ENCODE measurements at regions not wholly inside any gene's neighbourhood (a gene's known extent, or its start where the extent isn't known, plus 50 kb on each side); places are given as distances from the start of the nearest gene placed in this dataset.

- DNase-seq (ENCODE audit: low read depth, low spot score): no peak
These were observed 332.0 kb downstream of the SPATA31D1 start for GRCh38 chr9:82320566-82320965.

GRCh38 chr9:82325907-82326306 lies 337.3 kb downstream of the SPATA31D1 start:
- DNase-seq (ENCODE audit: low read depth, low spot score): no peak

- no peak for DNase-seq (ENCODE audit: low read depth, low spot score)
These were observed 339.1 kb downstream of the SPATA31D1 start for GRCh38 chr9:82327641-82328040.

- no peak for DNase-seq (ENCODE audit: low read depth, low spot score)
These were observed 342.5 kb downstream of the SPATA31D1 start for GRCh38 chr9:82331079-82331478.

GRCh38 chr9:82332018-82332773 lies 343.6 kb downstream of the SPATA31D1 start:
- no peak for DNase-seq (ENCODE audit: low read depth, low spot score)

- DNase-seq (ENCODE audit: low read depth, low spot score): no peak
These were observed 344.2 kb downstream of the SPATA31D1 start for GRCh38 chr9:82332774-82333152.

GRCh38 chr9:82333671-82334070 lies 345.1 kb downstream of the SPATA31D1 start:
- DNase-seq (ENCODE audit: low read depth, low spot score): no peak

GRCh38 chr9:82334286-82334685 lies 345.7 kb downstream of the SPATA31D1 start:
- no peak for DNase-seq (ENCODE audit: low read depth, low spot score)

- no peak for DNase-seq (ENCODE audit: low read depth, low spot score)
These were observed 348.8 kb downstream of the SPATA31D1 start for GRCh38 chr9:82337351-82337750.

- DNase-seq (ENCODE audit: low read depth, low spot score): no peak
These were observed 353.5 kb downstream of the SPATA31D1 start for GRCh38 chr9:82342046-82342445.

GRCh38 chr9:82346040-82346439 lies 357.5 kb downstream of the SPATA31D1 start:
- DNase-seq (ENCODE audit: low read depth, low spot score): no peak

GRCh38 chr9:82353631-82354278 lies 365.2 kb downstream of the SPATA31D1 start:
- no peak for DNase-seq (ENCODE audit: low read depth, low spot score)

- DNase-seq (ENCODE audit: low read depth, low spot score): no peak
These were observed 365.7 kb downstream of the SPATA31D1 start for GRCh38 chr9:82354279-82354659.

GRCh38 chr9:82356131-82356530 lies 367.6 kb downstream of the SPATA31D1 start:
- no peak for DNase-seq (ENCODE audit: low read depth, low spot score)

- DNase-seq (ENCODE audit: low read depth, low spot score): no peak
These were observed 368.3 kb downstream of the SPATA31D1 start for GRCh38 chr9:82356871-82357270.

- DNase-seq (ENCODE audit: low read depth, low spot score): no peak
These were observed 374.6 kb downstream of the SPATA31D1 start for GRCh38 chr9:82363198-82363597.

- DNase-seq (ENCODE audit: low read depth, low spot score): no peak
These were observed 375.1 kb downstream of the SPATA31D1 start for GRCh38 chr9:82363682-82364081.

GRCh38 chr9:82367016-82367415 lies 378.4 kb downstream of the SPATA31D1 start:
- no peak for DNase-seq (ENCODE audit: low read depth, low spot score)

- no peak for DNase-seq (ENCODE audit: low read depth, low spot score)
These were observed 379.4 kb downstream of the SPATA31D1 start for GRCh38 chr9:82367929-82368328.

GRCh38 chr9:82369251-82369945 lies 380.8 kb downstream of the SPATA31D1 start:
- no peak for DNase-seq (ENCODE audit: low read depth, low spot score)

- DNase-seq (ENCODE audit: low read depth, low spot score): no peak
These were observed 386.5 kb downstream of the SPATA31D1 start for GRCh38 chr9:82375041-82375440.

- no peak for DNase-seq (ENCODE audit: low read depth, low spot score)
These were observed 388.2 kb downstream of the SPATA31D1 start for GRCh38 chr9:82376677-82377232.

Data from iPS DF 19.7 (cell line).